Lower leg skin (tissue), 4 donors: ENCODE measurements at regions not wholly inside any gene's neighbourhood (a gene's known extent, or its start where the extent isn't known, plus 50 kb on each side); places are given as distances from the start of the nearest gene placed in this dataset.

ENCODE experiments used
- DNase-seq, 2 donors: peaks; one replicate each; pipeline ENCODE4 v3.0.0-alpha.2; 2019; ENCODE audit warnings: low spot score in 2 of 2
- H3K4me3 ChIP-seq: fragments of 200-600 bp; sonication (generic); 2 replicates; pipeline ENCODE4 v1.5.1; 2017; ENCODE audit warnings: mild to moderate bottlenecking, low read depth; ENCODE audit not compliant: poor library complexity, severe bottlenecking
- POLR2A ChIP-seq, 2 donors: fragments of 450-650 bp; IDR thresholded peaks; one replicate each; pipeline ENCODE4 v1.6.1; 2016 to 2017; ENCODE audit warnings: antibody characterized with exemption in 2 of 2, mild to moderate bottlenecking in 1 of 2, moderate library complexity in 1 of 2
- WGBS, 2 donors: methylation state at CpG; one replicate each; pipeline ENCODE4 v1.1.5; 2018; 5-methylcytosine and 5-hydroxymethylcytosine counted together
- intact Hi-C: fragments of 100-400 bp; cut with DNase I; formaldehyde crosslinking; loops from one replicate; pipeline ENCODE4 v1.15.0; 2023; ENCODE audit warnings: low total_unique reads
- TF ChIP-seq, protein P1 (sequence below), 3 donors: fragments of 450-650 bp; IDR thresholded peaks; one replicate each; pipeline ENCODE4 v1.5.1; 2016; ENCODE audit warnings: antibody characterized with exemption in 3 of 3, mild to moderate bottlenecking in 3 of 3, moderate library complexity in 2 of 3

DNA sequence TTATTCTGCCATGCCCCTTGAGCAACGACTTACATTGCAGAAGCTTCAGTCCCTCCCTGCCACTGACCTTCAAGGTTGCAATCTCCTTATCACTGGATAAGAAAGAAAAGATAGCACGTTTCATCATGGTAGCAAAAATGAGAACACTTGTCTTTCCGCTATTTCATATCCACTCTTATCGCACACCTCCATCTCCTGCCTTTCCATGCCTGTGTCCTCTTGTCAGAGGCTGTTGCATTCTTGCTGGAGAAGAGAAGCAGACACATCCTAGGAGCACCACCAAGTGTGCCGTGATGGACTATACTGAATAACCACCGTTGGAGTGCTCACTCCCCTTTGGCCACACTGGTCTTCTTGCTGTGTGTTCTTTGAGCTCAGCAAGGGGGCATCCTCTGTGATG lies 230.6 kb upstream of the IRX3 start:
- no peak overlapping the region for H3K4me3 ChIP-seq
- 67 to 76% methylated on average over 6 of the region's 6 CpGs for WGBS, 2 donors
- no peak for DNase-seq
- intact Hi-C loops: no loop called here
- no peak for TF ChIP-seq POLR2A (IDR thresholded peaks at IDR 0.05)

DNA sequence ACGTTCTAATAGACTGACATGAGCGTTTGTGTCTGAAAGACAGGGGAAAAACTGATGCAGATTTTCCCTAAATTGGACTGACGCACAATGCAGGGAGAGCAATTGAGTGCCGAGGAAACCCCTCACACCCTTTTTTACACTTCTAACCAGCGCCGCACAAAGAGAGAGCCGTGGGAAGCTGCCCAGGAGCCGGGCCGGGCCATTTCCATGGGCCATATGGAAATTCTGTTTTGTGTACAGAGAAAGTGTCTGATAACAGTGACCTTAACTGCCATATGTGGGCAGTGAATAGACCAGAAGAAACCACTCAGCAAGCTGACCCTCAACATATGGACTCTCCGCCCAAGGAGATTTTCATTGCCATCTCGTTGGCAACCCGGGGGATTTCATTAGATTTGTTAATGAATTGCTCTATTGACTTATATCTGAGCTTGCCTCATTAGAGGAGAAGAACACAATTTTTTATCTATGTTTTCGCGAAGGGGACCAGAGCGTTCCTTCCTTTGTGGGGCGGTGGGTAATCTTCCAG lies 225.9 kb upstream of the IRX3 start:
- DNase-seq: no peak
- TF ChIP-seq, protein P1, sequence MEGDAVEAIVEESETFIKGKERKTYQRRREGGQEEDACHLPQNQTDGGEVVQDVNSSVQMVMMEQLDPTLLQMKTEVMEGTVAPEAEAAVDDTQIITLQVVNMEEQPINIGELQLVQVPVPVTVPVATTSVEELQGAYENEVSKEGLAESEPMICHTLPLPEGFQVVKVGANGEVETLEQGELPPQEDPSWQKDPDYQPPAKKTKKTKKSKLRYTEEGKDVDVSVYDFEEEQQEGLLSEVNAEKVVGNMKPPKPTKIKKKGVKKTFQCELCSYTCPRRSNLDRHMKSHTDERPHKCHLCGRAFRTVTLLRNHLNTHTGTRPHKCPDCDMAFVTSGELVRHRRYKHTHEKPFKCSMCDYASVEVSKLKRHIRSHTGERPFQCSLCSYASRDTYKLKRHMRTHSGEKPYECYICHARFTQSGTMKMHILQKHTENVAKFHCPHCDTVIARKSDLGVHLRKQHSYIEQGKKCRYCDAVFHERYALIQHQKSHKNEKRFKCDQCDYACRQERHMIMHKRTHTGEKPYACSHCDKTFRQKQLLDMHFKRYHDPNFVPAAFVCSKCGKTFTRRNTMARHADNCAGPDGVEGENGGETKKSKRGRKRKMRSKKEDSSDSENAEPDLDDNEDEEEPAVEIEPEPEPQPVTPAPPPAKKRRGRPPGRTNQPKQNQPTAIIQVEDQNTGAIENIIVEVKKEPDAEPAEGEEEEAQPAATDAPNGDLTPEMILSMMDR (IDR thresholded peaks at IDR 0.05): no peak
- TF ChIP-seq POLR2A (IDR thresholded peaks at IDR 0.05): no peak
- intact Hi-C loops: no loop called here
- no peak overlapping the region for H3K4me3 ChIP-seq
- WGBS, 2 donors: 93 to 95% methylated on average over 16 of the region's 16 CpGs

DNA sequence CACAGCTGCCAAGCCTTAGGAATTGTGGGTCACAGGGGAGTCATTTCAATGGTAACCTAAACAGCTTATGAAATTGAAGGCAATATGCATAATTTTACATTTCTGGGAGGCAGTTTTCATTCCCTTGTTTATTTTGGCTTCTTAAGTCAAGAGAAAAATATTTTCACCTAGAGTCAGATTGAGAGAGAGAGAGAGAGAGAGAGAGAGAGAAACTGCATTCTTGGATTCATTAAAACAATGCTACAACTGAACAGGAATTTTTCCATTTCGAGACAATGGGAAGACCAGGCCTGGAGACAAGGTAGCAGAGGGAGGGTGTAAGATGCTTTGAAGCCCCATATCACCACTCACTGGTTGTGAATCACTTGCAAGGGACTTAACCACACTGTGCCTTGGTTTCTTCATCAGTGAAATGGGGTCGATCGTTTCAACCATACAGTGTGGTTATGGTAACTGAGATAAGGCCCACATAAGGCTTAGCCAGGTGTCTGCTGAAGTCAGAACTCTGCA lies 224.7 kb upstream of the IRX3 start:
- no peak for TF ChIP-seq POLR2A (IDR thresholded peaks at IDR 0.05)
- TF ChIP-seq, protein P1 (IDR thresholded peaks at IDR 0.05): no peak
- intact Hi-C loops: no loop called here
- WGBS, 2 donors: 85 to 90% methylated on average over 3 of the region's 3 CpGs
- H3K4me3 ChIP-seq: no peak overlapping the region
- no peak for DNase-seq

DNA sequence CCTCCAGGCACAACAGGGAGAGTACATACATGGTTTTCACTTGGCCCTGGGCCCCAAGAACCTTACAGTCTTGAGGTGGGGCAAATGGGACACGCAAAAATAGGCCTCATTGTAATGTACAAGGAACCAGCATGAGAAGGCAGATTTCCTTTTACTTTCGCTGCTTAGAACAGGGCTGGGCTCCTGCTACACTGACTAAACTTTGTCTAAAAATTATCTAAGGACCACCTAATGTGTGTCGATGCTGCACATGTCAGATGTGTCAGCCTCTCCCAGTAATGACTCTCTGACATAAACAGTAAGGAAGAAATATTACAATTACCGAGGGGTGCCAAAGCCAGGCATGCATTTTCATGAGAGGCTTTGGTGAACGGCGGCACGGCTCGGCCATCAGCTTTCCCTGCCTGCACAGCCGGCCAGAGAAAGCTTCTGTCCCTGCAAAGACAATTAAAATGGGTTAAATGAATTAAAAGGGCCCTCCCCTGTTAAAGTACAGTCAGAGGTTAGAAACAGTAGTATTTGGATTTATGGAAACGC lies 224.2 kb upstream of the IRX3 start:
- no peak overlapping the region for H3K4me3 ChIP-seq
- TF ChIP-seq, protein P1 (IDR thresholded peaks at IDR 0.05): no peak
- 81% methylated on average over 10 of the region's 10 CpGs for WGBS, 2 donors
- intact Hi-C loops: no loop called here
- DNase-seq: no peak

DNA sequence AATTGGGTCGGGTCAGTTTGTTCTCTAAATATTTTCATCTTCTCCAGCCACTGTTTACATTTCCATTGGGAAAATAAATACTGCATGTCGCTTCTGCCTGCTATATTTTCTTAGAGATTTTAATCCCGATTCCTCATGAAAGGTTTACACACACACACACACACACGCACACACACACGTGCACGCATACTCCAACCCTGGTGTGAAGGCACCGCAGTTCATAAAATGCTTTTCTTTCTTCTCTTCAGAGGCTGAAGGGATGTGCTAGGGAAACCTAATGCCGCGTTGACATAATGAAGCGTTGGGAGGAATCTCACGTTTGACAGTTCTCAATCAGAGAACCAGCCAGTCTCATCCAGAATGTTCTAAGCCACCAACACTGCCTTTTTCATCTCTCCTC lies 222.9 kb upstream of the IRX3 start:
- intact Hi-C loops: no loop called here
- WGBS, 2 donors: 88 to 90% methylated on average over 11 of the region's 11 CpGs
- no peak for DNase-seq
- H3K4me3 ChIP-seq: no peak overlapping the region
- TF ChIP-seq, protein P1 (IDR thresholded peaks at IDR 0.05): no peak
- no peak for TF ChIP-seq POLR2A (IDR thresholded peaks at IDR 0.05)

DNA sequence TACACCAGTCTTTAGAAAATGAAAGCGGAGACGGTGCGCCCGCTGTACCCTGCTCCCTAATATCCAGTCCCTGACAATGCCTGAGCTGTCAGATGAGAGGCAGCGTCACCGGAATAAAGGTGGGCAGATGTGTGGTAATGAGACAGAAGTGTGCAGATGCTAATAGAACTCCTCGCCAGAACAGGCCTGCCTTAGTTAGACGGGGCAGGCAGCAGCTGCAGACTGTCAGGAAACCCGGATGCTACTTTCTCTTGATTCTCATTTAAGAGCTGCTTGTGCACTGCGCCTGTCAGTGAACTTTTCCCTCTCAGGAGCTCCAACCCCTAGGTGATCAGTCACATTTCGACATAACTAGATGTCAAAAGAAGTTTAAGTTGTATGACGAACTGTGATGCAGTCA lies 221.8 kb upstream of the IRX3 start:
- H3K4me3 ChIP-seq: no peak overlapping the region
- TF ChIP-seq, protein P1 (IDR thresholded peaks at IDR 0.05): no peak
- intact Hi-C loops: no loop called here
- no peak for DNase-seq
- 90 to 93% methylated on average over 12 of the region's 12 CpGs for WGBS, 2 donors
